Loucy (cell line): ENCODE measurements at regions not wholly inside any gene's neighbourhood (a gene's known extent, or its start where the extent isn't known, plus 50 kb on each side); places are given as distances from the start of the nearest gene placed in this dataset.

Experiments used
- H2AFZ ChIP-seq: fragments of 200-600 bp; sonication (generic); 2 replicates; pipeline ENCODE4 v1.6.0; 2016; ENCODE audit warnings: antibody characterized with exemption, mild to moderate bottlenecking, low read length, moderate library complexity
- H3F3A ChIP-seq: fragments of 200-600 bp; 2 replicates; pipeline ENCODE4 v1.6.0; 2016; ENCODE audit warnings: antibody characterized with exemption, low read depth, mild to moderate bottlenecking
- H3K27me3 ChIP-seq: fragments of 200-600 bp; sonication (generic); 2 replicates; pipeline ENCODE4 v1.6.1; 2014; ENCODE audit warnings: low read length, mild to moderate bottlenecking; ENCODE audit not compliant: insufficient read depth, poor library complexity, severe bottlenecking
- H3K36me3 ChIP-seq: fragments of 200-600 bp; sonication (generic); 2 replicates; pipeline ENCODE4 v1.6.1; 2016; ENCODE audit warnings: low read length; ENCODE audit not compliant: insufficient read depth
- H3K4me1 ChIP-seq: fragments of 200-600 bp; sonication (generic); 2 replicates; pipeline ENCODE4 v1.5.1; 2014; ENCODE audit warnings: low read length, mild to moderate bottlenecking; ENCODE audit not compliant: insufficient read depth, poor library complexity, severe bottlenecking
- H3K4me2 ChIP-seq: fragments of 200-600 bp; sonication (generic); 2 replicates; pipeline ENCODE4 v1.6.0; 2014; ENCODE audit warnings: antibody characterized with exemption, low read length, low read depth, mild to moderate bottlenecking; ENCODE audit not compliant: poor library complexity, severe bottlenecking
- H3K4me3 ChIP-seq: fragments of 200-600 bp; sonication (generic); 2 replicates; pipeline ENCODE4 v1.5.1; 2014; ENCODE audit warnings: low read length, mild to moderate bottlenecking, mixed read lengths; ENCODE audit not compliant: poor library complexity, severe bottlenecking
- H3K79me2 ChIP-seq: fragments of 200-600 bp; sonication (generic); 2 replicates; pipeline ENCODE4 v1.6.1; 2014; ENCODE audit warnings: low read length; ENCODE audit not compliant: insufficient read depth
- H3K9ac ChIP-seq: fragments of 200-600 bp; sonication (generic); 2 replicates; pipeline ENCODE4 v1.6.0; 2014; ENCODE audit warnings: mild to moderate bottlenecking, low read depth, low read length, moderate library complexity; ENCODE audit not compliant: poor library complexity, severe bottlenecking
- H3K9me2 ChIP-seq: fragments of 200-600 bp; sonication (generic); replicated peaks from 2 replicates; pipeline ENCODE4 v1.6.1; 2016; ENCODE audit warnings: low read depth, low read length, mixed read lengths
- H3K9me3 ChIP-seq: fragments of 200-600 bp; sonication (generic); 2 replicates; pipeline ENCODE4 v1.6.1; 2014; ENCODE audit warnings: mild to moderate bottlenecking, antibody characterized with exemption, low read length, low read depth; ENCODE audit not compliant: insufficient read depth
- H4K20me1 ChIP-seq: fragments of 200-600 bp; sonication (generic); 2 replicates; pipeline ENCODE4 v1.6.0; 2014; ENCODE audit warnings: antibody characterized with exemption, low read length, mild to moderate bottlenecking; ENCODE audit not compliant: insufficient read depth, poor library complexity, severe bottlenecking
- CTCF ChIP-seq: fragments of 200-600 bp; sonication (generic); conservative IDR thresholded peaks from 2 replicates; pipeline ENCODE4 v1.5.1; 2014; ENCODE audit warnings: mild to moderate bottlenecking, antibody characterized with exemption, low read length
- EZH2phosphoT487 ChIP-seq: fragments of 200-600 bp; IDR thresholded peaks from 2 replicates; pipeline ENCODE4 v1.6.1; 2018; ENCODE audit warnings: antibody characterized with exemption, mild to moderate bottlenecking, moderate library complexity, borderline replicate concordance

GRCh38 chr13:111021270-111021669 is 93.8 kb upstream of the ARHGEF7 start:
- no peaks in the 10 kb centered on the region for H3K79me2 ChIP-seq
- peaks cover 11% of the 10 kb centered on the region for H3K4me1 ChIP-seq
- H4K20me1 ChIP-seq: no peaks in the 10 kb centered on the region
- no peak overlapping the region for H3K4me3 ChIP-seq
- TF ChIP-seq EZH2phosphoT487 (no peak), CTCF (no peak)
- H3K4me2 ChIP-seq: no peak overlapping the region
- H3F3A ChIP-seq: no peaks in the 10 kb centered on the region
- H3K36me3 ChIP-seq: no peaks in the 10 kb centered on the region
- peaks cover 4% of the 10 kb centered on the region; the same call in 1 of the 2 replicates for H3K9me3 ChIP-seq
- no peaks in the 10 kb centered on the region for H3K27me3 ChIP-seq
- no peak overlapping the region for H3K9ac ChIP-seq
- H2AFZ ChIP-seq: no peak overlapping the region
- H3K9me2 ChIP-seq: no peaks in the 10 kb centered on the region

- no peaks in the 10 kb centered on the region for H3K36me3 ChIP-seq
- no peaks in the 10 kb centered on the region for H3K9me2 ChIP-seq
- peaks cover 11% of the 10 kb centered on the region for H3K4me1 ChIP-seq
- TF ChIP-seq EZH2phosphoT487: no peak
- TF ChIP-seq CTCF: no peak
- H3K79me2 ChIP-seq: no peaks in the 10 kb centered on the region
- H3F3A ChIP-seq: no peaks in the 10 kb centered on the region
- no peaks in the 10 kb centered on the region for H3K27me3 ChIP-seq
- no peak overlapping the region for H3K4me3 ChIP-seq
- H3K9ac ChIP-seq: no peak overlapping the region
- no peaks in the 10 kb centered on the region for H4K20me1 ChIP-seq
- H3K4me2 ChIP-seq: no peak overlapping the region
- peaks cover 4% of the 10 kb centered on the region; the same call in 1 of the 2 replicates for H3K9me3 ChIP-seq
- no peak overlapping the region for H2AFZ ChIP-seq
Measured at GRCh38 chr13:111020546-111020945, 94.6 kb upstream of the ARHGEF7 start.

GRCh38 chr13:111020021-111020420 is 95.1 kb upstream of the ARHGEF7 start:
- Histone ChIP-seq H3K27me3 (no peaks in the 10 kb centered on the region), H2AFZ (no peak overlapping the region), H3K9me3 (peaks cover 4% of the 10 kb centered on the region; the same call in 1 of the 2 replicates), H4K20me1 (no peaks in the 10 kb centered on the region), H3K9me2 (no peaks in the 10 kb centered on the region), H3K36me3 (no peaks in the 10 kb centered on the region), H3K4me2 (no peak overlapping the region), H3K4me3 (no peak overlapping the region), H3K4me1 (peaks cover 11% of the 10 kb centered on the region), H3K9ac (no peak overlapping the region), H3K79me2 (no peaks in the 10 kb centered on the region), H3F3A (no peaks in the 10 kb centered on the region)
- TF ChIP-seq CTCF (no peak), EZH2phosphoT487 (no peak)
